ENCODE measurements at regions not wholly inside any gene's neighbourhood (a gene's known extent, or its start where the extent isn't known, plus 50 kb on each side); places are given as distances from the start of the nearest gene placed in this dataset.

- no peaks in the 10 kb centered on the region for H3K4me1 ChIP-seq (ENCODE audit: control insufficient read depth in 2 of 2, insufficient read depth in 2 of 2, low read length in 2 of 2)
- no peak overlapping the region for H3K9ac ChIP-seq (ENCODE audit: low read depth in 1 of 2, low read length in 2 of 2)
- no peak overlapping the region for H3K4me3 ChIP-seq (ENCODE audit: low read length in 2 of 2)
- no peaks in the 10 kb centered on the region for H3K9me3 ChIP-seq (ENCODE audit: control insufficient read depth in 2 of 2, low read length in 2 of 2)
- H3K27ac ChIP-seq (ENCODE audit: low read depth in 2 of 2, low read length in 2 of 2), result no peak overlapping the region
- H3K36me3 ChIP-seq (ENCODE audit: control insufficient read depth in 2 of 2, insufficient read depth in 2 of 2, low read length in 2 of 2), result no peaks in the 10 kb centered on the region
- H3K27me3 ChIP-seq (ENCODE audit: control insufficient read depth in 2 of 2, insufficient read depth in 2 of 2, low read length in 2 of 2), result no peaks in the 10 kb centered on the region
Observed at GRCh38 chr12:28872654-28873268, 276.3 kb upstream of the FAR2 start.

- Histone ChIP-seq H3K4me1 (ENCODE audit: control insufficient read depth in 2 of 2, insufficient read depth in 2 of 2, low read length in 2 of 2) (no peaks in the 10 kb centered on the region), H3K9me3 (ENCODE audit: control insufficient read depth in 2 of 2, low read length in 2 of 2) (no peaks in the 10 kb centered on the region), H3K27me3 (ENCODE audit: control insufficient read depth in 2 of 2, insufficient read depth in 2 of 2, low read length in 2 of 2) (no peaks in the 10 kb centered on the region), H3K4me3 (ENCODE audit: low read length in 2 of 2) (no peak overlapping the region), H3K36me3 (ENCODE audit: control insufficient read depth in 2 of 2, insufficient read depth in 2 of 2, low read length in 2 of 2) (no peaks in the 10 kb centered on the region), H3K9ac (ENCODE audit: low read depth in 1 of 2, low read length in 2 of 2) (no peak overlapping the region), H3K27ac (ENCODE audit: low read depth in 2 of 2, low read length in 2 of 2) (no peak overlapping the region)
Observed at GRCh38 chr12:28874758-28875157, 274.3 kb upstream of the FAR2 start.

GRCh38 chr12:28876196-28876798 lies 272.8 kb upstream of the FAR2 start:
- H3K4me1 ChIP-seq (ENCODE audit: control insufficient read depth in 2 of 2, insufficient read depth in 2 of 2, low read length in 2 of 2), result no peaks in the 10 kb centered on the region
- H3K36me3 ChIP-seq (ENCODE audit: control insufficient read depth in 2 of 2, insufficient read depth in 2 of 2, low read length in 2 of 2), result no peaks in the 10 kb centered on the region

GRCh38 chr12:28877854-28878253 lies 271.2 kb upstream of the FAR2 start:
- no peaks in the 10 kb centered on the region for H3K4me1 ChIP-seq (ENCODE audit: control insufficient read depth in 2 of 2, insufficient read depth in 2 of 2, low read length in 2 of 2)
- no peaks in the 10 kb centered on the region for H3K36me3 ChIP-seq (ENCODE audit: control insufficient read depth in 2 of 2, insufficient read depth in 2 of 2, low read length in 2 of 2)
- no peaks in the 10 kb centered on the region for H3K27me3 ChIP-seq (ENCODE audit: control insufficient read depth in 2 of 2, insufficient read depth in 2 of 2, low read length in 2 of 2)
- no peak overlapping the region for H3K27ac ChIP-seq (ENCODE audit: low read depth in 2 of 2, low read length in 2 of 2)
- H3K4me3 ChIP-seq (ENCODE audit: low read length in 2 of 2), result no peak overlapping the region
- H3K9ac ChIP-seq (ENCODE audit: low read depth in 1 of 2, low read length in 2 of 2), result no peak overlapping the region
- no peaks in the 10 kb centered on the region for H3K9me3 ChIP-seq (ENCODE audit: control insufficient read depth in 2 of 2, low read length in 2 of 2)

More at GRCh38 chr12:28876196-28876798, 272.8 kb upstream of the FAR2 start:
- Histone ChIP-seq H3K27ac (ENCODE audit: low read depth in 2 of 2, low read length in 2 of 2) (no peak overlapping the region), H3K9me3 (ENCODE audit: control insufficient read depth in 2 of 2, low read length in 2 of 2) (no peaks in the 10 kb centered on the region), H3K27me3 (ENCODE audit: control insufficient read depth in 2 of 2, insufficient read depth in 2 of 2, low read length in 2 of 2) (no peaks in the 10 kb centered on the region), H3K9ac (ENCODE audit: low read depth in 1 of 2, low read length in 2 of 2) (no peak overlapping the region), H3K4me3 (ENCODE audit: low read length in 2 of 2) (no peak overlapping the region)

- H3K36me3 ChIP-seq (ENCODE audit: control insufficient read depth in 2 of 2, insufficient read depth in 2 of 2, low read length in 2 of 2), result no peaks in the 10 kb centered on the region
- no peaks in the 10 kb centered on the region for H3K9me3 ChIP-seq (ENCODE audit: control insufficient read depth in 2 of 2, low read length in 2 of 2)
- H3K4me1 ChIP-seq (ENCODE audit: control insufficient read depth in 2 of 2, insufficient read depth in 2 of 2, low read length in 2 of 2), result no peaks in the 10 kb centered on the region
- no peak overlapping the region for H3K4me3 ChIP-seq (ENCODE audit: low read length in 2 of 2)
- H3K9ac ChIP-seq (ENCODE audit: low read depth in 1 of 2, low read length in 2 of 2), result no peak overlapping the region
- H3K27ac ChIP-seq (ENCODE audit: low read depth in 2 of 2, low read length in 2 of 2), result no peak overlapping the region
- H3K27me3 ChIP-seq (ENCODE audit: control insufficient read depth in 2 of 2, insufficient read depth in 2 of 2, low read length in 2 of 2), result no peaks in the 10 kb centered on the region
Observed at GRCh38 chr12:28878629-28879028, 270.4 kb upstream of the FAR2 start.

- no peak overlapping the region for H3K4me3 ChIP-seq (ENCODE audit: low read length in 2 of 2)
- H3K36me3 ChIP-seq (ENCODE audit: control insufficient read depth in 2 of 2, insufficient read depth in 2 of 2, low read length in 2 of 2), result no peaks in the 10 kb centered on the region
- H3K27me3 ChIP-seq (ENCODE audit: control insufficient read depth in 2 of 2, insufficient read depth in 2 of 2, low read length in 2 of 2), result no peaks in the 10 kb centered on the region
- H3K27ac ChIP-seq (ENCODE audit: low read depth in 2 of 2, low read length in 2 of 2), result no peak overlapping the region
- no peaks in the 10 kb centered on the region for H3K9me3 ChIP-seq (ENCODE audit: control insufficient read depth in 2 of 2, low read length in 2 of 2)
- no peaks in the 10 kb centered on the region for H3K4me1 ChIP-seq (ENCODE audit: control insufficient read depth in 2 of 2, insufficient read depth in 2 of 2, low read length in 2 of 2)
- no peak overlapping the region for H3K9ac ChIP-seq (ENCODE audit: low read depth in 1 of 2, low read length in 2 of 2)
Observed at GRCh38 chr12:28879379-28879778, 269.7 kb upstream of the FAR2 start.

GRCh38 chr12:28882444-28882843 lies 266.6 kb upstream of the FAR2 start:
- no peak overlapping the region for H3K9ac ChIP-seq (ENCODE audit: low read depth in 1 of 2, low read length in 2 of 2)

GRCh38 chr12:28883406-28883997 lies 265.6 kb upstream of the FAR2 start:
- no peaks in the 10 kb centered on the region for H3K4me1 ChIP-seq (ENCODE audit: control insufficient read depth in 2 of 2, insufficient read depth in 2 of 2, low read length in 2 of 2)
- no peak overlapping the region for H3K27ac ChIP-seq (ENCODE audit: low read depth in 2 of 2, low read length in 2 of 2)
- no peaks in the 10 kb centered on the region for H3K27me3 ChIP-seq (ENCODE audit: control insufficient read depth in 2 of 2, insufficient read depth in 2 of 2, low read length in 2 of 2)
- H3K9ac ChIP-seq (ENCODE audit: low read depth in 1 of 2, low read length in 2 of 2), result no peak overlapping the region
- no peak overlapping the region for H3K4me3 ChIP-seq (ENCODE audit: low read length in 2 of 2)
- no peaks in the 10 kb centered on the region for H3K36me3 ChIP-seq (ENCODE audit: control insufficient read depth in 2 of 2, insufficient read depth in 2 of 2, low read length in 2 of 2)
- no peaks in the 10 kb centered on the region for H3K9me3 ChIP-seq (ENCODE audit: control insufficient read depth in 2 of 2, low read length in 2 of 2)

More at GRCh38 chr12:28882444-28882843, 266.6 kb upstream of the FAR2 start:
- Histone ChIP-seq H3K27me3 (ENCODE audit: control insufficient read depth in 2 of 2, insufficient read depth in 2 of 2, low read length in 2 of 2) (no peaks in the 10 kb centered on the region), H3K4me3 (ENCODE audit: low read length in 2 of 2) (no peak overlapping the region), H3K9me3 (ENCODE audit: control insufficient read depth in 2 of 2, low read length in 2 of 2) (no peaks in the 10 kb centered on the region), H3K36me3 (ENCODE audit: control insufficient read depth in 2 of 2, insufficient read depth in 2 of 2, low read length in 2 of 2) (no peaks in the 10 kb centered on the region), H3K4me1 (ENCODE audit: control insufficient read depth in 2 of 2, insufficient read depth in 2 of 2, low read length in 2 of 2) (no peaks in the 10 kb centered on the region), H3K27ac (ENCODE audit: low read depth in 2 of 2, low read length in 2 of 2) (no peak overlapping the region)

GRCh38 chr12:28884904-28885679 lies 264.0 kb upstream of the FAR2 start:
- Histone ChIP-seq H3K9ac (ENCODE audit: low read depth in 1 of 2, low read length in 2 of 2) (no peak overlapping the region), H3K4me3 (ENCODE audit: low read length in 2 of 2) (no peak overlapping the region), H3K27ac (ENCODE audit: low read depth in 2 of 2, low read length in 2 of 2) (no peak overlapping the region), H3K27me3 (ENCODE audit: control insufficient read depth in 2 of 2, insufficient read depth in 2 of 2, low read length in 2 of 2) (no peaks in the 10 kb centered on the region), H3K36me3 (ENCODE audit: control insufficient read depth in 2 of 2, insufficient read depth in 2 of 2, low read length in 2 of 2) (no peaks in the 10 kb centered on the region), H3K9me3 (ENCODE audit: control insufficient read depth in 2 of 2, low read length in 2 of 2) (no peaks in the 10 kb centered on the region), H3K4me1 (ENCODE audit: control insufficient read depth in 2 of 2, insufficient read depth in 2 of 2, low read length in 2 of 2) (no peaks in the 10 kb centered on the region)

GRCh38 chr12:28885928-28886327 lies 263.1 kb upstream of the FAR2 start:
- no peak overlapping the region for H3K9ac ChIP-seq (ENCODE audit: low read depth in 1 of 2, low read length in 2 of 2)
- H3K36me3 ChIP-seq (ENCODE audit: control insufficient read depth in 2 of 2, insufficient read depth in 2 of 2, low read length in 2 of 2), result no peaks in the 10 kb centered on the region
- no peak overlapping the region for H3K27ac ChIP-seq (ENCODE audit: low read depth in 2 of 2, low read length in 2 of 2)
- no peaks in the 10 kb centered on the region for H3K9me3 ChIP-seq (ENCODE audit: control insufficient read depth in 2 of 2, low read length in 2 of 2)
- H3K4me3 ChIP-seq (ENCODE audit: low read length in 2 of 2), result no peak overlapping the region
- H3K27me3 ChIP-seq (ENCODE audit: control insufficient read depth in 2 of 2, insufficient read depth in 2 of 2, low read length in 2 of 2), result no peaks in the 10 kb centered on the region
- H3K4me1 ChIP-seq (ENCODE audit: control insufficient read depth in 2 of 2, insufficient read depth in 2 of 2, low read length in 2 of 2), result no peaks in the 10 kb centered on the region
